Parathyroid adenoma (tissue), 2 donors: ENCODE measurements at regions not wholly inside any gene's neighbourhood (a gene's known extent, or its start where the extent isn't known, plus 50 kb on each side); places are given as distances from the start of the nearest gene placed in this dataset.
"Not testable (repeated sequence)": the region's sequence is repeated elsewhere in the genome, so short reads cannot be mapped to it uniquely, and the experiment has no call there.

Experiments used
- H2AFZ ChIP-seq: fragments of 300-600 bp; sonication (generic); one replicate; pipeline ENCODE4 v1.7.0; 2017; ENCODE audit warnings: antibody characterized with exemption, mild to moderate bottlenecking
- H3K27ac ChIP-seq: fragments of 300-600 bp; sonication (generic); one replicate; pipeline ENCODE4 v1.7.0; 2017
- H3K27me3 ChIP-seq: fragments of 300-600 bp; sonication (generic); one replicate; pipeline ENCODE4 v1.7.0; 2017; ENCODE audit warnings: low read length; ENCODE audit not compliant: control insufficient read depth, insufficient read depth
- H3K36me3 ChIP-seq: fragments of 300-600 bp; sonication (generic); one replicate; pipeline ENCODE4 v1.7.0; 2017; ENCODE audit warnings: low read length; ENCODE audit not compliant: control insufficient read depth, insufficient read depth
- H3K4me1 ChIP-seq: fragments of 300-600 bp; sonication (generic); one replicate; pipeline ENCODE4 v1.7.0; 2017; ENCODE audit warnings: control low read depth
- H3K4me2 ChIP-seq: fragments of 300-600 bp; sonication (generic); one replicate; pipeline ENCODE4 v1.7.0; 2017; ENCODE audit warnings: low read length
- H3K4me3 ChIP-seq: fragments of 300-600 bp; sonication (generic); one replicate; pipeline ENCODE4 v1.7.0; 2017; ENCODE audit warnings: low read depth, low read length
- H3K79me2 ChIP-seq: fragments of 300-600 bp; sonication (generic); one replicate; pipeline ENCODE4 v1.7.0; 2017; ENCODE audit warnings: control low read depth
- H3K9ac ChIP-seq: fragments of 300-600 bp; sonication (generic); one replicate; pipeline ENCODE4 v1.7.0; 2017; ENCODE audit warnings: mild to moderate bottlenecking
- H3K9me3 ChIP-seq: fragments of 300-600 bp; sonication (generic); one replicate; pipeline ENCODE4 v1.7.0; 2017; ENCODE audit warnings: low read length; ENCODE audit not compliant: control insufficient read depth
- TF ChIP-seq, protein P1 (sequence below): fragments of 300-600 bp; sonication (generic); IDR thresholded peaks from one replicate; pipeline ENCODE4 v1.7.0; 2017; ENCODE audit warnings: antibody characterized with exemption, mild to moderate bottlenecking
- donor health status: primary hyperparathyroidism.

DNA sequence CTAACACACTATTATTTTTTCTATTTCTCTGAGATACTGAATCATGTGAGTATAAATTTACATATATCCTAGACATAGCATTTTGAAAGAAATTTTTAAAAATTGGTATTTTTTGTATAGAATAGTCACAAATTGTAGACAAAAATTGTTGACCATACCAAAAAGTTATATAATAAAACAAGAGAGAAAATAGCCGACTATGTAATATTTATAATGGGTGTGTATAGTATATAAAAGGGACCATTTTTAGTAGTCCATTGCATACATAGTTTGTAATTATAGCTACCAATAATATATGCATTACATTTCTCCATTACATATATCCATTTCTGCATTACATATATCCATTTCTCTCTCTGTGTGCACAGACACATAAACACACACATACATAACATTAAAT, 590.2 kb downstream of the TMTC2 start:
- TF ChIP-seq, protein P1, sequence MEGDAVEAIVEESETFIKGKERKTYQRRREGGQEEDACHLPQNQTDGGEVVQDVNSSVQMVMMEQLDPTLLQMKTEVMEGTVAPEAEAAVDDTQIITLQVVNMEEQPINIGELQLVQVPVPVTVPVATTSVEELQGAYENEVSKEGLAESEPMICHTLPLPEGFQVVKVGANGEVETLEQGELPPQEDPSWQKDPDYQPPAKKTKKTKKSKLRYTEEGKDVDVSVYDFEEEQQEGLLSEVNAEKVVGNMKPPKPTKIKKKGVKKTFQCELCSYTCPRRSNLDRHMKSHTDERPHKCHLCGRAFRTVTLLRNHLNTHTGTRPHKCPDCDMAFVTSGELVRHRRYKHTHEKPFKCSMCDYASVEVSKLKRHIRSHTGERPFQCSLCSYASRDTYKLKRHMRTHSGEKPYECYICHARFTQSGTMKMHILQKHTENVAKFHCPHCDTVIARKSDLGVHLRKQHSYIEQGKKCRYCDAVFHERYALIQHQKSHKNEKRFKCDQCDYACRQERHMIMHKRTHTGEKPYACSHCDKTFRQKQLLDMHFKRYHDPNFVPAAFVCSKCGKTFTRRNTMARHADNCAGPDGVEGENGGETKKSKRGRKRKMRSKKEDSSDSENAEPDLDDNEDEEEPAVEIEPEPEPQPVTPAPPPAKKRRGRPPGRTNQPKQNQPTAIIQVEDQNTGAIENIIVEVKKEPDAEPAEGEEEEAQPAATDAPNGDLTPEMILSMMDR: no peak
- Histone ChIP-seq H3K4me1 (no peaks in the 10 kb centered on the region), H2AFZ (no peak overlapping the region), H3K27ac (no peak overlapping the region), H3K9me3 (no peaks in the 10 kb centered on the region), H3K27me3 (no peaks in the 10 kb centered on the region), H3K79me2 (no peaks in the 10 kb centered on the region), H3K9ac (no peak overlapping the region), H3K4me3 (no peak overlapping the region), H3K4me2 (no peak overlapping the region), H3K36me3 (no peaks in the 10 kb centered on the region)

DNA sequence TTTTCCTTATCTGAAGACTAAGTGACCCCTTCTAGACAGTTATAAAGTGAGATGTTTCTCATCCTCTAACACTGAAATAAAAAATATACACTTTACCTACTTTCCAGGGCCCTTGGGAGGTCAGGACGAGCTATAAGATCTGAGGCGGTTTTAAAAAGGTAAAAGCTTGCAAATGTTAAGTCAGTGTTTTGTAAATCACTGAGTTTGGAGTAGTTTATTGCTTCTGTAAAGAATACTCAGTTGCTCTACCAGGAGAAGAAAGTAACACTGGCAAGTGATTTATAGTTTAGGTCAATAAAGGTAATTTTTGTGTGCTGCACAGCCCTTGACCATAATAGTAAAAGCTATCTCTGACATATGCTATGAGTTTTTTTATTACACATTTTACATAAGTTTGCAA, 584.5 kb downstream of the TMTC2 start:
- TF ChIP-seq, protein P1: no peak
- no peak overlapping the region for H3K9ac ChIP-seq

DNA sequence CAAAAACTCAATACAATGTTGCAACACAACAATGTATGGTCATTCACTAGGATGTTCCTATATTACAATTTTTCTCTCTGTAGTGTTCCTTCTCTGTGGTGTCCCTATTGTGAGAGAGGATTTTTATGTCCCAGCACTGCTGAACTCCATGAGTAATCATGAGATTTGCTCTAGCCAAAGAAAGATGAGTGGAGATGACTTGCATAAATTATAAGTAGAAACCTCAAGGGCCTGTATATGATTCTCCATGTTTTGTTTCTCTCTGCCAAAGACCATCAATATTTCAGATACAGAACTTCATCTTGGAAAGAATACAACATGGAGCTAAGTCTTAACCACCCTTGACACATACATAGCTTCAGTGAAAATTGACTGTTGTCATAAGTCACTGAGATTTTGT, 579.1 kb downstream of the TMTC2 start:
- Histone ChIP-seq H3K36me3 (no peaks in the 10 kb centered on the region), H3K27me3 (no peaks in the 10 kb centered on the region), H3K9ac (no peak overlapping the region), H3K4me1 (no peaks in the 10 kb centered on the region), H3K4me3 (no peak overlapping the region), H3K9me3 (no peaks in the 10 kb centered on the region), H3K27ac (no peak overlapping the region), H3K79me2 (no peaks in the 10 kb centered on the region), H2AFZ (no peak overlapping the region), H3K4me2 (no peak overlapping the region)
- TF ChIP-seq, protein P1: no peak

More for the DNA sequence above, 584.5 kb downstream of the TMTC2 start:
- Histone ChIP-seq H3K9me3 (no peaks in the 10 kb centered on the region), H3K79me2 (no peaks in the 10 kb centered on the region), H3K4me3 (no peak overlapping the region), H3K36me3 (no peaks in the 10 kb centered on the region), H2AFZ (no peak overlapping the region), H3K27me3 (no peaks in the 10 kb centered on the region), H3K4me1 (no peaks in the 10 kb centered on the region), H3K4me2 (no peak overlapping the region), H3K27ac (no peak overlapping the region)

DNA sequence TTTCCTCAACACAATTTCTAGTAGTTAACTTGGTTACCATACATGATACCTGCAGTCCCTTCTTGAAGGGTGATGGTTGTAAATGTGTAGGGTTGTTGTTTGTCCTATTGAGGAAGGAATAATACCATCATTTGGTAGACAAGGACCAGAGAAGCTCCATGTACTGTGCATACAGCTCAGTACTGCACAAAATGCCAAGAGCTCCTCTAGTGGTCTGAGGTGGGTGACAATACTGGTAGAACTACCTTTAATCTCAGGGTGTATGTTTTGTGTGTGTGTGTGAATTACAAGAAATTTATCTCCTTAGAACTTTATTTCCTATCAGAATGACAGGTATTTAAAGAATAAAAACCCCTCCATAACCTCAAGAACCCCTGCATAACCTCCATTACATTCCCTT, 575.3 kb downstream of the TMTC2 start:
- H3K4me3 ChIP-seq: no peak overlapping the region
- TF ChIP-seq, protein P1: no peak
- H3K4me2 ChIP-seq: no peak overlapping the region
- H3K4me1 ChIP-seq: no peaks in the 10 kb centered on the region
- no peak overlapping the region for H2AFZ ChIP-seq
- no peaks in the 10 kb centered on the region for H3K27me3 ChIP-seq
- H3K27ac ChIP-seq: no peak overlapping the region
- H3K79me2 ChIP-seq: no peaks in the 10 kb centered on the region
- H3K9me3 ChIP-seq: no peaks in the 10 kb centered on the region
- no peaks in the 10 kb centered on the region for H3K36me3 ChIP-seq
- no peak overlapping the region for H3K9ac ChIP-seq

DNA sequence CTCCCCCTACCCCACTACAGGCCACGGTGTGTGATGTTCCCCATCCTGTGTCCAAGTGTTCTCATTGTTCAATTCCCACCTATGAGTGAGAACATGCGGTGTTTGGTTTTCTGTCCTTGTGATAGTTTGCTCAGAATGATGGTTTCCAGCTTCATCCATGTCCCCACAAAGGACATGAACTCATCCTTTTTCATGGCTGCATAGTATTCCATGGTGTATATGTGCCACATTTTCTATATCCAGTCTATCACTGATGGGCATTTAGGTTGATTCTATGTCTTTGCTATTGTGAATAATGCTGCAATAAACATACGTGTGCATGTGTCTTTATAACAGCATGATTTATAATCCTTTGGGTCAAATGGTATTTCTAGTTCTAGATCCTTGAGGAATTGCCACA, 573.4 kb downstream of the TMTC2 start:
- H3K4me1 ChIP-seq, H3K4me3 ChIP-seq, H3K27ac ChIP-seq, H3K36me3 ChIP-seq, H3K9me3 ChIP-seq, H3K79me2 ChIP-seq, H2AFZ ChIP-seq, H3K9ac ChIP-seq, H3K27me3 ChIP-seq, H3K4me2 ChIP-seq: not testable (repeated sequence)
